HEK293 (cell line): ENCODE measurements at regions not wholly inside any gene's neighbourhood (a gene's known extent, or its start where the extent isn't known, plus 50 kb on each side); places are given as distances from the start of the nearest gene placed in this dataset.
A peak's percentile ranks its signal among the peaks of the same experiment; 100 is the strongest.

Experiments used
- BCL6B ChIP-seq: fragments of 450-650 bp; formaldehyde crosslinking; IDR thresholded peaks from 2 replicates; pipeline ENCODE4 v1.5.1; 2017; ENCODE audit warnings: missing biosample characterization, missing genetic modification characterization
- ELK4 ChIP-seq: IDR thresholded peaks from 2 replicates; pipeline ENCODE4 v1.6.1; 2011; ENCODE audit warnings: mild to moderate bottlenecking, low read depth, low read length, borderline replicate concordance
- FEZF1 ChIP-seq: fragments of 450-650 bp; formaldehyde crosslinking; IDR thresholded peaks from 2 replicates; pipeline ENCODE4 v1.5.1; 2016; ENCODE audit warnings: missing biosample characterization, missing genetic modification characterization
- GFI1B ChIP-seq: fragments of 450-650 bp; formaldehyde crosslinking; IDR thresholded peaks from 2 replicates; pipeline ENCODE4 v1.5.1; 2016; ENCODE audit warnings: missing biosample characterization, missing genetic modification characterization
- MZF1 ChIP-seq: fragments of 450-650 bp; formaldehyde crosslinking; IDR thresholded peaks from 2 replicates; pipeline ENCODE4 v1.5.1; 2017; ENCODE audit warnings: missing biosample characterization, missing genetic modification characterization, borderline replicate concordance
- OSR2 ChIP-seq: fragments of 450-650 bp; formaldehyde crosslinking; IDR thresholded peaks from 2 replicates; pipeline ENCODE4 v1.5.1; 2016; ENCODE audit warnings: missing biosample characterization, missing genetic modification characterization
- PRDM1 ChIP-seq: fragments of 450-650 bp; formaldehyde crosslinking; IDR thresholded peaks from 2 replicates; pipeline ENCODE4; 2016; ENCODE audit warnings: missing biosample characterization, missing genetic modification characterization
- PRDM10 ChIP-seq: fragments of 450-650 bp; formaldehyde crosslinking; IDR thresholded peaks from 2 replicates; pipeline ENCODE4 v1.5.1; 2016; ENCODE audit warnings: missing biosample characterization, missing genetic modification characterization
- PRDM6 ChIP-seq: fragments of 450-650 bp; formaldehyde crosslinking; IDR thresholded peaks from 2 replicates; pipeline ENCODE4 v1.5.1; 2017; ENCODE audit warnings: missing biosample characterization, missing genetic modification characterization
- SCRT1 ChIP-seq: fragments of 450-650 bp; formaldehyde crosslinking; IDR thresholded peaks from 2 replicates; pipeline ENCODE4 v1.5.1; 2016; ENCODE audit warnings: missing biosample characterization, missing genetic modification characterization, borderline replicate concordance
- SP7 ChIP-seq: fragments of 450-650 bp; formaldehyde crosslinking; IDR thresholded peaks from 2 replicates; pipeline ENCODE4 v1.5.1; 2016; ENCODE audit warnings: missing biosample characterization, missing genetic modification characterization
- TRIM28 ChIP-seq: IDR thresholded peaks from 2 replicates; pipeline ENCODE4 v1.6.1; 2011; ENCODE audit warnings: low read length, control low read depth, borderline replicate concordance
- TSHZ1 ChIP-seq: fragments of 450-650 bp; formaldehyde crosslinking; IDR thresholded peaks from 2 replicates; pipeline ENCODE4 v1.5.1; 2016; ENCODE audit warnings: missing biosample characterization, missing genetic modification characterization, borderline replicate concordance
- ZBTB17 ChIP-seq: fragments of 450-650 bp; formaldehyde crosslinking; IDR thresholded peaks from 2 replicates; pipeline ENCODE4 v1.5.1; 2016; ENCODE audit warnings: missing biosample characterization, missing genetic modification characterization
- ZNF10 ChIP-seq: fragments of 450-650 bp; formaldehyde crosslinking; IDR thresholded peaks from 2 replicates; pipeline ENCODE4 v1.5.1; 2017; ENCODE audit warnings: missing biosample characterization, missing genetic modification characterization
- ZNF112 ChIP-seq: fragments of 450-650 bp; formaldehyde crosslinking; IDR thresholded peaks from 2 replicates; pipeline ENCODE4 v1.5.0; 2017; ENCODE audit warnings: missing biosample characterization, missing genetic modification characterization
- ZNF133 ChIP-seq: fragments of 450-650 bp; formaldehyde crosslinking; IDR thresholded peaks from 2 replicates; pipeline ENCODE4 v1.5.1; 2016; ENCODE audit warnings: missing biosample characterization, missing genetic modification characterization
- ZNF16 ChIP-seq: fragments of 450-650 bp; formaldehyde crosslinking; IDR thresholded peaks from 2 replicates; pipeline ENCODE4 v1.5.1; 2016; ENCODE audit warnings: low read depth, missing biosample characterization, missing genetic modification characterization
- ZNF2 ChIP-seq: fragments of 450-650 bp; formaldehyde crosslinking; IDR thresholded peaks from 2 replicates; pipeline ENCODE4 v1.5.1; 2016; ENCODE audit warnings: missing biosample characterization, missing genetic modification characterization
- ZNF366 ChIP-seq: fragments of 450-650 bp; formaldehyde crosslinking; conservative IDR thresholded peaks from 2 replicates; pipeline ENCODE4 v1.5.1; 2016; ENCODE audit warnings: missing biosample characterization, missing genetic modification characterization
- ZNF544 ChIP-seq: fragments of 450-650 bp; formaldehyde crosslinking; IDR thresholded peaks from 2 replicates; pipeline ENCODE4 v1.5.0; 2017; ENCODE audit warnings: missing biosample characterization, missing genetic modification characterization
- ZNF600 ChIP-seq: fragments of 450-650 bp; formaldehyde crosslinking; IDR thresholded peaks from 2 replicates; pipeline ENCODE4 v1.5.1; 2016; ENCODE audit warnings: missing biosample characterization, missing genetic modification characterization
- ZNF692 ChIP-seq: fragments of 450-650 bp; formaldehyde crosslinking; IDR thresholded peaks from 2 replicates; pipeline ENCODE4 v1.5.1; 2016; ENCODE audit warnings: missing biosample characterization, missing genetic modification characterization
- ZNF843 ChIP-seq: fragments of 450-650 bp; formaldehyde crosslinking; IDR thresholded peaks from 2 replicates; pipeline ENCODE4 v1.5.1; 2016; ENCODE audit warnings: missing biosample characterization, missing genetic modification characterization
- ZSCAN16 ChIP-seq: fragments of 450-650 bp; formaldehyde crosslinking; IDR thresholded peaks from 2 replicates; pipeline ENCODE4 v1.5.1; 2016; ENCODE audit warnings: missing biosample characterization, missing genetic modification characterization

- 0 out of 2 replicates have a peak, but pooled peaks have one; percentile 18 for TF ChIP-seq ZNF544
- TF ChIP-seq ZNF2 (tag by site-specific recombination) = 0 out of 2 replicates have a peak, but pooled peaks have one; percentile 18
- TF ChIP-seq ZNF600 = peak; percentile 42; the same call in 1 of the 2 replicates
- peak; percentile 86 for TF ChIP-seq ZNF843 (tag by site-specific recombination)
- TF ChIP-seq ZNF16 (tag by site-specific recombination) = no peak
- TF ChIP-seq ZNF112 (tag by site-specific recombination) = peak; percentile 58; the same call in 1 of the 2 replicates
- TF ChIP-seq TRIM28 = 0 out of 2 replicates have a peak, but pooled peaks have one; percentile 14
- peak; percentile 79 for TF ChIP-seq ZBTB17 (tag by site-specific recombination)
- peak; percentile 84 for TF ChIP-seq PRDM1
- TF ChIP-seq PRDM6 (tag by site-specific recombination) = peak; percentile 61
- TF ChIP-seq ZNF10 (tag by site-specific recombination) = peak; percentile 84
- 0 out of 2 replicates have a peak, but pooled peaks have one; percentile 8 for TF ChIP-seq SCRT1 (tag by site-specific recombination)
- TF ChIP-seq FEZF1 = peak; percentile 92
- TF ChIP-seq SP7 (tag by site-specific recombination) = peak; percentile 39; the same call in 1 of the 2 replicates
- TF ChIP-seq TSHZ1 (tag by site-specific recombination) = peak; percentile 7; the same call in 1 of the 2 replicates
- TF ChIP-seq BCL6B (tag by site-specific recombination) = 0 out of 2 replicates have a peak, but pooled peaks have one; percentile 5
- TF ChIP-seq ELK4 = no peak
- TF ChIP-seq MZF1 = peak; percentile 19; the same call in 1 of the 2 replicates
- peak; percentile 43; the same call in 1 of the 2 replicates for TF ChIP-seq PRDM10 (tag by site-specific recombination)
- peak; percentile 45; the same call in 1 of the 2 replicates for TF ChIP-seq ZNF366 (tag by site-specific recombination)
- peak; percentile 86 for TF ChIP-seq GFI1B
- no peak for TF ChIP-seq ZNF133 (tag by site-specific recombination)
- TF ChIP-seq OSR2 (tag by site-specific recombination) = peak; percentile 32; the same call in 1 of the 2 replicates
- TF ChIP-seq ZNF692 (tag by site-specific recombination) = peak; percentile 12; the same call in 1 of the 2 replicates
- TF ChIP-seq ZSCAN16 (tag by site-specific recombination) = no peak
Measured at GRCh38 chr9:87285183-87285850, 212.3 kb upstream of the DAPK1 start (continued).
